ENCODE measurements at regions not wholly inside any gene's neighbourhood (a gene's known extent, or its start where the extent isn't known, plus 50 kb on each side); places are given as distances from the start of the nearest gene placed in this dataset.

- intact Hi-C loops (cut with DNase I), result no loop called here
- no peaks in the 10 kb centered on the region for H3K4me1 ChIP-seq (ENCODE audit: control insufficient read depth in 2 of 3, insufficient read depth in 2 of 3, low read depth in 1 of 3, low read length in 3 of 3)
- no peaks in the 10 kb centered on the region for H3K36me3 ChIP-seq (ENCODE audit: control insufficient read depth in 2 of 3, insufficient read depth in 3 of 3, low read length in 3 of 3)
- no peaks in the 10 kb centered on the region for H3K27me3 ChIP-seq (ENCODE audit: control insufficient read depth, insufficient read depth, low read length)
- TF ChIP-seq CTCF (IDR thresholded peaks at IDR 0.05; ENCODE audit: borderline replicate concordance, extremely low read depth, insufficient read depth), result no peak
- H3K4me3 ChIP-seq (ENCODE audit: low read length in 3 of 3), result no peak overlapping the region
- H3K9me3 ChIP-seq (ENCODE audit: control insufficient read depth in 2 of 3, insufficient read depth in 1 of 3, low read length in 3 of 3), result no peaks in the 10 kb centered on the region
- FAIRE-seq (no peak), DNase-seq (no peak)
- H3K9ac ChIP-seq (ENCODE audit: low read length in 3 of 3), result no peak overlapping the region
- H3K27ac ChIP-seq (ENCODE audit: low read depth in 2 of 2, low read length in 2 of 2), result no peak overlapping the region
These were observed 553.4 kb downstream of the ZIC1 start for GRCh38 chr3:147962408-147963164.

- no peak for TF ChIP-seq CTCF (IDR thresholded peaks at IDR 0.05; ENCODE audit: borderline replicate concordance, extremely low read depth, insufficient read depth)
- DNase-seq, result no peak
- FAIRE-seq, result no peak
- H3K9me3 ChIP-seq (ENCODE audit: control insufficient read depth in 2 of 3, insufficient read depth in 1 of 3, low read length in 3 of 3), result no peaks in the 10 kb centered on the region
- H3K9ac ChIP-seq (ENCODE audit: low read length in 3 of 3), result no peak overlapping the region
- no peak overlapping the region for H3K27ac ChIP-seq (ENCODE audit: low read depth in 2 of 2, low read length in 2 of 2)
- intact Hi-C loops (cut with DNase I), result no loop called here
- no peak overlapping the region for H3K4me3 ChIP-seq (ENCODE audit: low read length in 3 of 3)
- H3K4me1 ChIP-seq (ENCODE audit: control insufficient read depth in 2 of 3, insufficient read depth in 2 of 3, low read depth in 1 of 3, low read length in 3 of 3), result no peaks in the 10 kb centered on the region
- H3K27me3 ChIP-seq (ENCODE audit: control insufficient read depth, insufficient read depth, low read length), result no peaks in the 10 kb centered on the region
- H3K36me3 ChIP-seq (ENCODE audit: control insufficient read depth in 2 of 3, insufficient read depth in 3 of 3, low read length in 3 of 3), result no peaks in the 10 kb centered on the region
These were observed 554.5 kb downstream of the ZIC1 start for GRCh38 chr3:147963711-147964110.

GRCh38 chr3:147975165-147975564 is 566.0 kb downstream of the ZIC1 start:
- H3K36me3 ChIP-seq (ENCODE audit: control insufficient read depth in 2 of 3, insufficient read depth in 3 of 3, low read length in 3 of 3), result no peaks in the 10 kb centered on the region
- no peaks in the 10 kb centered on the region for H3K9me3 ChIP-seq (ENCODE audit: control insufficient read depth in 2 of 3, insufficient read depth in 1 of 3, low read length in 3 of 3)
- no peaks in the 10 kb centered on the region for H3K4me1 ChIP-seq (ENCODE audit: control insufficient read depth in 2 of 3, insufficient read depth in 2 of 3, low read depth in 1 of 3, low read length in 3 of 3)
- TF ChIP-seq CTCF (IDR thresholded peaks at IDR 0.05; ENCODE audit: borderline replicate concordance, extremely low read depth, insufficient read depth), result no peak
- intact Hi-C loops (cut with DNase I), result no loop called here
- H3K27ac ChIP-seq (ENCODE audit: low read depth in 2 of 2, low read length in 2 of 2), result no peak overlapping the region
- no peak for DNase-seq
- H3K27me3 ChIP-seq (ENCODE audit: control insufficient read depth, insufficient read depth, low read length), result no peaks in the 10 kb centered on the region
- no peak overlapping the region for H3K4me3 ChIP-seq (ENCODE audit: low read length in 3 of 3)
- no peak overlapping the region for H3K9ac ChIP-seq (ENCODE audit: low read length in 3 of 3)
- no peak for FAIRE-seq

GRCh38 chr3:147977001-147977400 is 567.8 kb downstream of the ZIC1 start:
- DNase-seq (no peak), FAIRE-seq (no peak)
- H3K4me1 ChIP-seq (ENCODE audit: control insufficient read depth in 2 of 3, insufficient read depth in 2 of 3, low read depth in 1 of 3, low read length in 3 of 3), result no peaks in the 10 kb centered on the region

More at GRCh38 chr3:147977001-147977400, 567.8 kb downstream of the ZIC1 start:
- Histone ChIP-seq H3K9me3 (ENCODE audit: control insufficient read depth in 2 of 3, insufficient read depth in 1 of 3, low read length in 3 of 3) (no peaks in the 10 kb centered on the region), H3K4me3 (ENCODE audit: low read length in 3 of 3) (no peak overlapping the region), H3K27me3 (ENCODE audit: control insufficient read depth, insufficient read depth, low read length) (no peaks in the 10 kb centered on the region), H3K36me3 (ENCODE audit: control insufficient read depth in 2 of 3, insufficient read depth in 3 of 3, low read length in 3 of 3) (no peaks in the 10 kb centered on the region), H3K9ac (ENCODE audit: low read length in 3 of 3) (no peak overlapping the region), H3K27ac (ENCODE audit: low read depth in 2 of 2, low read length in 2 of 2) (no peak overlapping the region)
- TF ChIP-seq CTCF (IDR thresholded peaks at IDR 0.05; ENCODE audit: borderline replicate concordance, extremely low read depth, insufficient read depth), result no peak
- intact Hi-C loops (cut with DNase I), result no loop called here
